IMR-90 (cell line): ENCODE measurements at regions not wholly inside any gene's neighbourhood (a gene's known extent, or its start where the extent isn't known, plus 50 kb on each side); places are given as distances from the start of the nearest gene placed in this dataset.

Experiments
- CTCF ChIP-seq: conservative IDR thresholded peaks from 2 replicates; pipeline ENCODE4 v1.5.1; 2012; ENCODE audit warnings: mild to moderate bottlenecking, low read depth, low read length, improper control_type of control experiment
- POLR2A ChIP-seq: IDR thresholded peaks from 2 replicates; pipeline ENCODE4 v1.6.1; 2012; ENCODE audit warnings: mild to moderate bottlenecking, low read depth, low read length

GRCh38 chr7:70867513-70867912, 264.4 kb upstream of the GALNT17 start:
- TF ChIP-seq CTCF, result no peak
- TF ChIP-seq POLR2A, result no peak
